ENCODE measurements at regions not wholly inside any gene's neighbourhood (a gene's known extent, or its start where the extent isn't known, plus 50 kb on each side); places are given as distances from the start of the nearest gene placed in this dataset. TPM values are rescaled to one million over a fixed set of nuclear protein-coding genes. Genes with fewer than 3 reads are reported as not detected.

Small RNA genes lying in the stretch of these regions (microRNA-seq; reads per million reads assigned to microRNA genes)
- gene AL162376.1 (ENCODE audit: insufficient read depth, insufficient read length) (not detected), gene RNU4-10P (ENCODE audit: insufficient read depth, insufficient read length) (not detected), gene RNY1P8 (ENCODE audit: insufficient read depth, insufficient read length) (not detected)

Small RNA genes lying in the stretch of these regions (small RNA-seq; reads per million reads assigned to genes)
- gene AL162376.1 (0 reads per million in 5 experiments), gene RNU4-10P (0 reads per million in 5 experiments), gene RNY1P8 (0 reads per million in 5 experiments)
